CD14-positive monocyte (primary cell): ENCODE measurements at regions not wholly inside any gene's neighbourhood (a gene's known extent, or its start where the extent isn't known, plus 50 kb on each side); places are given as distances from the start of the nearest gene placed in this dataset.

Experiments
- DNase-seq, 3 donors: peaks; one replicate each; pipeline ENCODE4 v3.0.0-alpha.2; 2011 to 2022
- H2AFZ ChIP-seq: 2 replicates; pipeline ENCODE4 v1.6.0; 2012; ENCODE audit warnings: mild to moderate bottlenecking, low read depth, low read length, inconsistent platforms; ENCODE audit not compliant: insufficient read depth, poor library complexity, severe bottlenecking
- H3K27ac ChIP-seq, 2 donors: 1 replicate in 1 of 2; 2 replicates in 1 of 2; pipeline ENCODE4 v1.5.1; 2012 to 2013; ENCODE audit warnings: low read length in 2 of 2, control low read depth in 1 of 2, inconsistent platforms in 1 of 2, low read depth in 1 of 2, mild to moderate bottlenecking in 1 of 2
- H3K27me3 ChIP-seq, 2 donors: one replicate each; pipeline versions ENCODE4 v1.6.0 to v1.6.1; 2011 to 2013; ENCODE audit warnings: low read length in 2 of 2; ENCODE audit not compliant: control insufficient read depth in 2 of 2, insufficient read depth in 2 of 2
- H3K36me3 ChIP-seq, 2 donors: replicated peaks in 1 of 2; 1 replicate in 1 of 2; 2 replicates in 1 of 2; pipeline versions ENCODE4 v1.5.1 to v1.6.1; 2012 to 2013; ENCODE audit warnings: low read length in 2 of 2, control low read depth in 1 of 2, inconsistent platforms in 1 of 2, mild to moderate bottlenecking in 1 of 2; ENCODE audit not compliant: insufficient read depth in 2 of 2, control insufficient read depth in 1 of 2
- H3K4me1 ChIP-seq, 2 donors: 1 replicate in 1 of 2; 2 replicates in 1 of 2; pipeline versions ENCODE4 v1.5.1 to v1.6.1; 2012 to 2013; ENCODE audit warnings: low read length in 2 of 2, control low read depth in 1 of 2, inconsistent platforms in 1 of 2, mild to moderate bottlenecking in 1 of 2, moderate library complexity in 1 of 2; ENCODE audit not compliant: insufficient read depth in 2 of 2, control insufficient read depth in 1 of 2
- H3K4me2 ChIP-seq: replicated peaks from 2 replicates; pipeline ENCODE3; 2012; ENCODE audit warnings: low read length, moderate library complexity, mild to moderate bottlenecking; ENCODE audit not compliant: poor library complexity, severe bottlenecking; ENCODE audit errors: extremely low read depth
- H3K4me3 ChIP-seq, 3 experiments: fragments of 200-600 bp in 1 of 3; sonication (generic) in 1 of 3; replicated peaks in 1 of 3; 1 replicate in 2 of 3; 2 replicates in 1 of 3; pipeline ENCODE4 v1.5.1; 2011 to 2013; ENCODE audit warnings: low read length in 3 of 3, mild to moderate bottlenecking in 3 of 3, control low read depth in 2 of 3, low read depth in 2 of 3, inconsistent platforms in 1 of 3, moderate library complexity in 1 of 3
- H3K79me2 ChIP-seq: 2 replicates; pipeline ENCODE4 v1.6.0; 2012; ENCODE audit warnings: mild to moderate bottlenecking, control low read depth, inconsistent platforms, low read length, moderate library complexity; ENCODE audit not compliant: insufficient read depth
- H3K9ac ChIP-seq: 2 replicates; pipeline ENCODE4 v1.6.0; 2017; ENCODE audit warnings: low read length, mild to moderate bottlenecking; ENCODE audit not compliant: insufficient read depth, poor library complexity, severe bottlenecking
- H3K9me3 ChIP-seq, 2 donors: replicated peaks in 1 of 2; 1 replicate in 1 of 2; 2 replicates in 1 of 2; pipeline versions ENCODE4 v1.5.1 to v1.6.1; 2012 to 2013; ENCODE audit warnings: low read length in 2 of 2, control low read depth in 1 of 2; ENCODE audit not compliant: control insufficient read depth in 1 of 2, insufficient read depth in 1 of 2
- H4K20me1 ChIP-seq: 2 replicates; pipeline ENCODE4 v1.6.0; 2012; ENCODE audit warnings: mild to moderate bottlenecking, low read length, control low read depth, moderate library complexity; ENCODE audit not compliant: insufficient read depth
- H3K27ac Mint-ChIP-seq, 7 donors: one replicate each; pipeline ENCODE4 v1.8.0; 2020; ENCODE audit warnings: mild to moderate bottlenecking in 7 of 7, mixed read lengths in 7 of 7, moderate library complexity in 6 of 7, inconsistent platforms in 2 of 7
- H3K27me3 Mint-ChIP-seq, 3 donors: one replicate each; pipeline ENCODE4 v1.8.0; 2021 to 2022; ENCODE audit warnings: low read depth in 3 of 3, mild to moderate bottlenecking in 3 of 3, mixed read lengths in 3 of 3, moderate library complexity in 3 of 3, inconsistent platforms in 1 of 3
- H3K36me3 Mint-ChIP-seq, 2 donors: one replicate each; pipeline ENCODE4 v1.8.0; 2020; ENCODE audit warnings: mixed read lengths in 2 of 2, inconsistent platforms in 1 of 2, mild to moderate bottlenecking in 1 of 2
- H3K4me1 Mint-ChIP-seq: one replicate; pipeline ENCODE4 v1.8.0; 2020; ENCODE audit warnings: mild to moderate bottlenecking, mixed read lengths
- H3K4me3 Mint-ChIP-seq, 2 donors: one replicate each; pipeline ENCODE4 v1.8.0; 2020; ENCODE audit warnings: mild to moderate bottlenecking in 2 of 2, mixed read lengths in 2 of 2, moderate library complexity in 1 of 2
- H3K9me3 Mint-ChIP-seq, 7 donors: one replicate each; pipeline ENCODE4 v1.8.0; 2020 to 2022; ENCODE audit warnings: mixed read lengths in 7 of 7, mild to moderate bottlenecking in 6 of 7, moderate library complexity in 6 of 7, inconsistent platforms in 2 of 7
- WGBS: methylation state at CpG from one replicate; pipeline ENCODE4 v1.1.5; 2013; ENCODE audit warnings: missing lambda C conversion rate; ENCODE audit not compliant: insufficient coverage; 5-methylcytosine and 5-hydroxymethylcytosine counted together
- intact Hi-C, 2 donors: fragments of 100-400 bp; cut with micrococcal nuclease; formaldehyde crosslinking; loops; one replicate each; pipeline versions ENCODE4 v1.15.0 to v1.15.1; 2023
- TF ChIP-seq, protein P1 (sequence below): fragments of 200-600 bp; IDR thresholded peaks from one replicate; pipeline ENCODE4 v1.8.0; 2022; ENCODE audit warnings: antibody characterized with exemption, mild to moderate bottlenecking

DNA sequence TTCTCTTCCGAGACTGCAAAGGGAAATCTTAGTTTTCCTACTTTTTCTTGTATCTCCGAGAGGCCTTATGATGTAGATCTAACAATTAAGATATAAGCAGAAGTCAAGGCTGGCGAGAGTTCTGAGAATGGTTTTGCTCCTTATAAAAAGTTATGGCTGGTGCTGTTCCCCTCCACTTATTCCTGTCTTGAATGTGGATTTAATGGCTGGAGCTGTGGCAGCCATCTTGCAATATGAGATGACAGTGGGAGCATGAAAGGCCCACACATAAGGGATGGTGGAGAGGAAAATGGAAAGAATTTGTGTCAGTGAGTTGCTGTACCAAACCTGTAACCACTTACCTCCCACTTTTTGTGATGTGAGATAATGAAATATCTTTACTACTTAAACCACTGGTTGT lies 124.6 kb upstream of the SLC22A23 start:
- H3K27ac Mint-ChIP-seq: peak overlapping the region in 1 of 7 donors; percentile 20
- H3K36me3 Mint-ChIP-seq: no peaks in the 10 kb centered on the region
- intact Hi-C loops: no loop called here
- TF ChIP-seq, protein P1, sequence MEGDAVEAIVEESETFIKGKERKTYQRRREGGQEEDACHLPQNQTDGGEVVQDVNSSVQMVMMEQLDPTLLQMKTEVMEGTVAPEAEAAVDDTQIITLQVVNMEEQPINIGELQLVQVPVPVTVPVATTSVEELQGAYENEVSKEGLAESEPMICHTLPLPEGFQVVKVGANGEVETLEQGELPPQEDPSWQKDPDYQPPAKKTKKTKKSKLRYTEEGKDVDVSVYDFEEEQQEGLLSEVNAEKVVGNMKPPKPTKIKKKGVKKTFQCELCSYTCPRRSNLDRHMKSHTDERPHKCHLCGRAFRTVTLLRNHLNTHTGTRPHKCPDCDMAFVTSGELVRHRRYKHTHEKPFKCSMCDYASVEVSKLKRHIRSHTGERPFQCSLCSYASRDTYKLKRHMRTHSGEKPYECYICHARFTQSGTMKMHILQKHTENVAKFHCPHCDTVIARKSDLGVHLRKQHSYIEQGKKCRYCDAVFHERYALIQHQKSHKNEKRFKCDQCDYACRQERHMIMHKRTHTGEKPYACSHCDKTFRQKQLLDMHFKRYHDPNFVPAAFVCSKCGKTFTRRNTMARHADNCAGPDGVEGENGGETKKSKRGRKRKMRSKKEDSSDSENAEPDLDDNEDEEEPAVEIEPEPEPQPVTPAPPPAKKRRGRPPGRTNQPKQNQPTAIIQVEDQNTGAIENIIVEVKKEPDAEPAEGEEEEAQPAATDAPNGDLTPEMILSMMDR: no peak
- Histone ChIP-seq H3K4me1 (peaks cover 0 to 12% of the 10 kb centered on the region in 2 donors), H3K4me3 (no peak overlapping the region), H3K27me3 (no peaks in the 10 kb centered on the region), H2AFZ (no peak overlapping the region), H3K4me2 (no peak overlapping the region), H3K9ac (no peak overlapping the region), H3K79me2 (no peaks in the 10 kb centered on the region), H3K9me3 (no peaks in the 10 kb centered on the region), H3K36me3 (no peaks in the 10 kb centered on the region), H4K20me1 (no peaks in the 10 kb centered on the region), H3K27ac (no peak overlapping the region)
- WGBS: 100% methylated on average over 2 of the region's 3 CpGs
- DNase-seq: no peak
- peaks cover 14% of the 10 kb centered on the region for H3K4me1 Mint-ChIP-seq
- H3K9me3 Mint-ChIP-seq: peaks cover 0 to 5% (median 0%) of the 10 kb centered on the region in 7 donors
- H3K27me3 Mint-ChIP-seq: peaks cover 3% of the 10 kb centered on the region in 3 donors
- no peak overlapping the region for H3K4me3 Mint-ChIP-seq

DNA sequence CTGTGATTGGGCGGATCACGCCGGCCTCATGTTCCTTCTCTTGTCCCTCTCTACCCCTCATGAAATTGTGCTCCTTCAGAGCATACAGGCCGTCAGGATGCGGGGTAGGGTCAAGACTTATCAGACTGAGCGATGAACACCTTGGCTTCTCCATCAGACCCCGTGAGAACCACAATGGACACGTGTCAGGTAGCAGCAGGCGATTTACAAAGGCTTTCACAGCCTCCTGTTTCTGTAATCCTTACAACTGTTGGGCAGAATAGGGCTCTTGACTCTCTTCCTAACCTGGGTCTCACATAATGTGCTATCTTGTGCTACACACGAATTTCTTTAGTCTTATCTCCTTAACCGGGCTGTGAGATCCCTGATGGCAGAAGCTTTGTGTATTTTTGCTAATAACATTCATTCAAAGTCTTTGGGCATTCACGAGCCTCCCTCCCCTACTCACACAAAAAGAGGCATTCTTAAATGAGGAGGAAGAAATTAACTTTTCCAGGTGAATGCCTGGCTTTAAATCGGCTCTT lies 122.9 kb upstream of the SLC22A23 start:
- TF ChIP-seq, protein P1: no peak
- Histone ChIP-seq H2AFZ (no peak overlapping the region), H3K4me3 (no peak overlapping the region), H3K9me3 (no peaks in the 10 kb centered on the region), H4K20me1 (no peaks in the 10 kb centered on the region), H3K27me3 (no peaks in the 10 kb centered on the region), H3K4me1 (peaks cover 0 to 6% of the 10 kb centered on the region in 2 donors), H3K27ac (no peak overlapping the region), H3K4me2 (no peak overlapping the region), H3K36me3 (no peaks in the 10 kb centered on the region), H3K9ac (no peak overlapping the region), H3K79me2 (no peaks in the 10 kb centered on the region)
- 97% methylated on average over 9 of the region's 13 CpGs for WGBS
- Mint-ChIP-seq H3K4me1 (peaks cover 5% of the 10 kb centered on the region), H3K27me3 (peaks cover 3% of the 10 kb centered on the region in 3 donors), H3K27ac (peak overlapping the region in 1 of 7 donors; percentile 76), H3K4me3 (no peak overlapping the region), H3K36me3 (no peaks in the 10 kb centered on the region), H3K9me3 (peaks cover 0 to 5% (median 0%) of the 10 kb centered on the region in 7 donors)
- no peak for DNase-seq
- intact Hi-C loops: no loop called here
